Right lobe of liver (tissue), 4 donors: ENCODE measurements at regions not wholly inside any gene's neighbourhood (a gene's known extent, or its start where the extent isn't known, plus 50 kb on each side); places are given as distances from the start of the nearest gene placed in this dataset.

Experiments used
- CTCF ChIP-seq, 4 donors: fragments of 200-600 bp in 3 of 4; fragments of 450-650 bp in 1 of 4; IDR thresholded peaks; one replicate each; pipeline versions ENCODE4 v1.5.1 to v1.8.0; 2016 to 2022; ENCODE audit warnings: antibody characterized with exemption in 4 of 4, mild to moderate bottlenecking in 2 of 4
- POLR2A ChIP-seq: fragments of 450-650 bp; IDR thresholded peaks from one replicate; pipeline ENCODE4 v1.6.1; 2017; ENCODE audit warnings: antibody characterized with exemption, mild to moderate bottlenecking
- donor health status: DM: no; HTN: no; CAD: no.
- donor health status: DM: no; HTN: no; CAD: no.
- donor health status: DM: no; HTN: yes; CAD: no.

- TF ChIP-seq CTCF (IDR thresholded peaks at IDR 0.05): no peak
- no peak for TF ChIP-seq POLR2A
Measured at GRCh38 chr6:145261758-145262157, 473.6 kb downstream of the EPM2A start.
